NCI-H187 (cell line): ENCODE measurements at regions not wholly inside any gene's neighbourhood (a gene's known extent, or its start where the extent isn't known, plus 50 kb on each side); places are given as distances from the start of the nearest gene placed in this dataset.
"Not testable (repeated sequence)": the region's sequence is repeated elsewhere in the genome, so short reads cannot be mapped to it uniquely, and the experiment has no call there.

ENCODE experiments used
- DNase-seq, 2 experiments: peaks; one replicate each; lab custom pipeline; 2025; lab: John Stamatoyannopoulos, UW

DNA sequence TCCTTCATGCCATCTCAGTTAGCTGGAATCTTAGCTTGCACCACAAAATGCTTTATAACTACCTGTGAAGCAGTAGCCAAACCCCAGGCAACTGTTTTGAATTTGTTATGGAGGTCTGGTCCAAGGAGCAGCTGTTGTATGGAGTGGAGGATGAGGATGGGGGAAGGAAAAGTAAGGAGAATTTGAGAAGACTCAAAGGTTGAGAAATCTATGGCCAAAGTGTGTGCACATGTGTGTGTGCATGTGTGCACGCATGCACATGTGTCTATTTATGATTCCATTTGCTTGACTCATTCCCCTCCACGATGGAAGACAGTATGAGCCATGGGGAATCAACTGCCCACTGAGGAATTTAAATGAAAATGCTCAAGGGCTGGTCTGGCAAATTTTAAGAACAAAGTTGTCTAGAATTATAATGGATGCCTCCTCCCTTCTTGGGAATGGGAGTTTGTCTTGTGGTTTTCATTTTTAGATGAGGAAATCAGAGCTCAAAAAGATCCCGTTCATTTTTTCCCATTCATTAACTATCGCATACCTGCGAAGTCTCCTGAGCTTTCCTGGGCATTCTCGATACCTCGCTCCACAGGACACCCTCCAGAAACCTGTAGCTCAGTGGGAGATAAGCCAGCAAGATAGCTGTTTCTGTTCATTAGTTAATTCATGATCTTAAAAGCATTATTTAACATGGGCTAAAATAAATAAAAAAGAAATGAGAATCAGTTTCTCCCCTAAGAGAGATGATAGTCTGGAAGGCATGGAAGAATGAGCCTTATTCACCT lies 152.3 kb upstream of the NEDD9 start:
- no peak for DNase-seq

DNA sequence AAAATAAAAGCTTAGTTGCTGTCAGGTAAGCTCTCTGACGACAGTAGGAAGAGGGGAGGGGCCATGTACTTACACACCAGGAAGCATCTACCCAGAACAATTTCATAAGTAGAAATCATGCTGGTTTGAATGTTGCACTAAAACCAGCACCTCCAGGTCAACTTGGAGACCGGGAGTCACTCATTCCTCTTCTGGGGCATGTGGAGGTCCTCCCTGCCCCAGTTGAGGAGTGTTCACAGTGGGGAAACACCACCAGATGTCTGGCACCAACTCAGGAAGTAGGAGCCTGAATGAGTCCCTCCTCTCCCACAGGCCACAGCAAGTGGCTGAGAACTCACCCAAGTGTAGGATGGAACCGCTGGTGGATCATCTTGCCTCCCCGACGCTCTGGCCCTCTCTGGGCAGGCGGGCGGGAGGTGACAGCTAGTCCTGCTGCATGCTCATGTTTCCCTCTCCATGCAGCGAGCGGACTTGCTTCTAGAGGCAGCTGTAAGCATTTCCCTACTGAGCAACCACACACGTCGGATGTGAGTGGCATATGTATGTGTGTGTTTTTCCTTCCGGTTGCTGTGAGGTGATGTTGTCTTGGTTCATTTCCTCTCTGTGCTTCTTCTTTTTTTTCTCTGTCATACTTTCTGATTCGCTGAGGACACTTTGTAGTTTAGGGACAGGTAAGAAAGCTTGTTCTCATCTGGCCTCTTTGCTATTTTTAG lies 149.5 kb upstream of the NEDD9 start:
- DNase-seq = no peak

- no peak for DNase-seq
Observed at GRCh38 chr6:11380969-11381744, 148.7 kb upstream of the NEDD9 start.

DNA sequence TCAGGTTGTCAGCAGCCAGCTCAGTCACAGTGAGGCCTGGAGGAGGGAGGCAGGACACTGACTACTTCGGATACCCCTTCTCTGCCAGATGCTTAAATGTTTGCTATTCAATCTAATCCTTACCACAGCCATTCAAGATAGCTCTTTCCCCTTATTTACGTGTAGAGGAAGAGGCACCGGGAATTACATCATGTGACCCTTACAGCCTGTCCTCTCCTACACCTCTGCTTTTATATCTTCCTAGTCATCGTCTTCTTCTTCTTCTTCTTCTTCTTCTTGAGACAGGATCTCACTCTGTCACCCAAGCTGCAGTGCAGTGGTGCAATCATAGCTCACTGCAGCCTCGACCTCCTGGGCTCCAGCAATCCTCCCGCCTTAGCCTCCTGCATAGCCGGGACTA lies 148.1 kb upstream of the NEDD9 start:
- no peak for DNase-seq

GRCh38 chr6:11379805-11380204 lies 147.3 kb upstream of the NEDD9 start:
- no peak for DNase-seq

GRCh38 chr6:11378639-11379038 lies 146.2 kb upstream of the NEDD9 start:
- no peak for DNase-seq

- no peak for DNase-seq
Observed at GRCh38 chr6:11374036-11375010, 141.9 kb upstream of the NEDD9 start.

- no peak for DNase-seq
Observed at GRCh38 chr6:11373208-11373607, 140.7 kb upstream of the NEDD9 start.

- not testable (repeated sequence) for DNase-seq
Observed at GRCh38 chr6:11372186-11372790, 139.8 kb upstream of the NEDD9 start.

- no peak for DNase-seq
Observed at GRCh38 chr6:11370191-11371018, 137.9 kb upstream of the NEDD9 start.

DNA sequence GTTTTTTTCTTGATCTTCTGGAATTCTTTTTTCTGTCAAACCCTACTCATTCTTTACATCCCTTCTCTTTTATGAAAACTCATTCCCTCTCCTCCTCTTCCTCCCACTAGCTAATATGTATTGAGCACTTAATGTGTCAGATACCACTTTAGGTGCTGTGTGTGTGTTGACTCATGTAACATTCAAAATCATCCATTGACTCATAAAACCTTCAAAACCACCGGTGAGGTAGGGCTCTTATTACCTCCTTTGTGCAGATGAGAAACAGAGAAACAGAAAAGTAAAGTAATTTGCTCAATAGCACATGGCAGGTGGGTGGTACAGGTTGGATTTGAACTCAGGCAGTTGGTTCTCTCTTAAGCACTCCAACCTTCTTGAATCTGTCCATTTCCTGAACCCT lies 136.3 kb upstream of the NEDD9 start:
- DNase-seq = no peak

- DNase-seq = no peak
Observed at GRCh38 chr6:11368264-11368663, 135.8 kb upstream of the NEDD9 start.

DNA sequence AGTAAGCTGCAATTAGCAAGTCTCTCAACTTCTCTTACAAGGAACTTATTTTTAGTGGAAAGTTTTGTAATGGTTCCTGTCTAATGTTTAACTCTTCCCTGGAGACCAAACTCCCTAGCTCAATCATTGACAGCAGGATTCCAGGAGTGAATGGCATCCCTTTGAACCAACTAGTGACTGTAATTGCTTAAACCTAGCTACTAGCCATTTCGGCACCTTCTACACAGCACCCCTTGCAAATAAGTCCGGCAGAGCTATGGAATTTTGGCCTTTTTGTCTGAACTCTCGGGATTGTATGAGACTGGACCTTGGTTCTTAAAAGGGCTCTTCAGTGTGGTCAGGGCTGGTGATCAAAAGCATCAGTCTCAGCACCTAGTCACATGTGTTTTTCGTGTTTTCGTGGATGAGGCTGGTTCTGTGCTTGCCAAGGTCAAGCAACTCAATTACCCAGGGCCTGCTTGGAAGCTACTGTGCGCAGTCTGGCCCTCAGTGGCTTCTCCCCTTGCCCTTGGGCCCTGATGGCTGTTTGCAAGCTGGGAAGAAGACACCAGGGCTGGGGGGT lies 135.3 kb upstream of the NEDD9 start:
- no peak for DNase-seq

DNA sequence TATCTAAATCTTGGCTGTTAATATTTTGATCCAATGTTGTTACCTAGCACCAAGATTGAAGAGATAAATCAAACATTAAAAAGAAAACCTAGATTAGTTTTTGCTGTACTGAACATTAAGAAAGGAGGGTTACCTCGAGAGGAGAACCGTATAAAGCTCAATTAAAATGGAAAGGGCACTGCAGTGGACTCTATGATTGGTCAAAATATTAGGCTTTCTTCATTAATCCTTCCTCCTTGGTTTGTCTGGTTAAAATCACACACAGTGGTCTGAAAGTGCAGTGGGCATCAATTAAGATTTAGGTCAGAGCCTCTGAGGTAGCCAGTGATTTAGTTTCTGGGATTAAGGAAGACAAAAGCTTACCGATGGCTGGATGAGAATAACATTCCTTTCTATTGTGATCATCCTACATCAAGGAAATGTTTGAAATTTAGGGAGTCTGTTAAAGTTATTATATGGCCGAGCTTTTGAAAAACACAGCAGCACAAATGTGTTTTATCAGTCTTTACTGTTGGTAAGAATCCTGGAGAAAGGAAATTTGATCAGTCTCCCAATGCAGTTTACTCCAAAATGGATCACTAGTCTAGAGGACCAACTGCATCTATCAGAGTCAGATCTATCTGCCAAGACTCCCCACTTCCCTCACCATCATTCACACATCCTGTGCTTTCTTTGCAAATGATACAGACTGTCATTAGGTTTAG lies 134.6 kb upstream of the NEDD9 start:
- DNase-seq = no peak

GRCh38 chr6:11366183-11366933 lies 133.9 kb upstream of the NEDD9 start:
- DNase-seq = no peak

GRCh38 chr6:11364971-11365397 lies 132.5 kb upstream of the NEDD9 start:
- DNase-seq = no peak

DNA sequence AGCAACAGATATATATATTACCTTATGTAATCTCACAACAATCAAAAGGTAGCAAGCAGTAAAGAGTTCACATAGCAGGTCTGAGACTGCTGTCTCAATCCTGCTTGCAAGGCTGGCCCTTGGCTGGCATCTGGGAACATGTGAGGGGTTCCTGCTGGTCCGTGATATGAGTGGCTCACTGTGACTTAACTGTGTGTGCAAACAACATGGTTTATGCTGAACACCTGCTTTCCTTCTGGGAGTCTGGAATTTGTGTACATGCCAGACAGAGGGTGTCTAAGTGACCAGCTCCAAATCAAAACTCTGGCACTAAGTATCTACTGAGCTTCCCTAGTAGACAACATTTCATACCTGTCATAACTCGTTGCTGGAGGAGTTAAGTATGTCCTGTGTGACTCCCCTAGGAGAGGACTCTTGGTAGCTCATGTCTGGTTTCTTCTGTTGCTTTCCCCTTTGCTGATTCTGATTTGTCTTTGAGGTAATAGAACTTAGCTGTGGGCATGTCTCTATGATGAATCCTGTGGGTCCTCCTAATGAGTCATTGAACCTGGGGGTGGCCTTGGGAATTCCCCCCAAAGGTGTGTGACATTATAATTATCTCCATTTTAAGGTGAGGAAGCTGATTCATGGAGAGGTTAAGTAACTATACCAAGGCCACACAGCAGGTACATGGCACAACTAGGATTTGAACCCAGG lies 131.6 kb upstream of the NEDD9 start:
- DNase-seq = no peak

DNA sequence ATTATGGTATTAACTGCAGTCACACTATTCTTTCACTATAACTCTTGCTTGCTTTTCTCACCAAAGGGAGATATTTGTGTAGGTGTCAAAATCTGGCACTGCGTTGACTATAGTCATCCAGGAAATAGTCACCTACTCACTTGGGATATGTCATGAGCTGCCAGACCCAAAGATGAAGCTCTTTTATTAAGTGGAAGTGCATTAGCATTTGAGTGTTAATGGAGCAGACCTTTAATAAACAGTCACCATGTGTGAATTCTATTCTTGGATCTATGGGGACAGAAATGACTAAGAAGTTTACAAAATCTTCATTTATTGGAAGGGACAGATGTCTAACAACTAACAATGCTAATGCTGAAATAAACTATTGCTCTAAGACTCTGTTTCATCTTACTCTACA lies 130.1 kb upstream of the NEDD9 start:
- no peak for DNase-seq
